SH-SY5Y (cell line): ENCODE measurements at regions not wholly inside any gene's neighbourhood (a gene's known extent, or its start where the extent isn't known, plus 50 kb on each side); places are given as distances from the start of the nearest gene placed in this dataset.

Experiments used
- GATA2 ChIP-seq: IDR thresholded peaks from 2 replicates; pipeline ENCODE4 v1.6.1; 2011; ENCODE audit warnings: mild to moderate bottlenecking, low read depth, low read length
- GATA3 ChIP-seq: IDR thresholded peaks from 2 replicates; pipeline ENCODE4 v1.6.1; 2011; ENCODE audit warnings: low read depth, mild to moderate bottlenecking, low read length, moderate library complexity

DNA sequence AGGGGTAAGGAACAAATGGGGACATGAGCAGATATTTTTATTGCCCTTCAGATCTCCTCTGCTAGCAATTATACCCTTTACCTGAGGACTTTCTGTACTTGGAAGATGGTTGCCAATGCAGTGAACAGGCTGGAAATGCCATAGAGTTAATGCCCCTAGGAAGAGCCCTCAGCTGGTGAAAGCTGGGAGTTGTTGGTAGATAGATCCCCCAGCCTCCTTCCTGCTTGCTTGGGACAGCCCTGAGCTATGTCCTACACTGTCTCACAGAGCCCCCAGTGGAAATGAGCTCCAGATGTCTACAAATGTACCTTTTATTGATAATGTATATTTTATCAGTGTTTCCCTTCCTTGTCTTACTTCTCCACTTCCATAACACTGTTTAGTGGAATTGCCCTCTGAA, 87.6 kb upstream of the PAK5 start:
- TF ChIP-seq GATA2 (no peak), GATA3 (no peak)
